ENCODE measurements at regions not wholly inside any gene's neighbourhood (a gene's known extent, or its start where the extent isn't known, plus 50 kb on each side); places are given as distances from the start of the nearest gene placed in this dataset.
A peak's percentile ranks its signal among the peaks of the same experiment; 100 is the strongest.
"Not testable (repeated sequence)": the region's sequence is repeated elsewhere in the genome, so short reads cannot be mapped to it uniquely, and the experiment has no call there.

GRCh38 chr7:45407730-45408408, 166.3 kb upstream of the ADCY1 start:
- no peak for DNase-seq (ENCODE audit: low read depth)

- DNase-seq (ENCODE audit: low read depth), result no peak
Observed at GRCh38 chr7:45408409-45408737, 165.8 kb upstream of the ADCY1 start.

- no peak for DNase-seq (ENCODE audit: low read depth)
Observed at GRCh38 chr7:45410893-45411292, 163.3 kb upstream of the ADCY1 start.

GRCh38 chr7:45413419-45413818, 160.7 kb upstream of the ADCY1 start:
- DNase-seq (ENCODE audit: low read depth), result no peak

- DNase-seq (ENCODE audit: low read depth), result no peak
Observed at GRCh38 chr7:45414226-45414625, 159.9 kb upstream of the ADCY1 start.

GRCh38 chr7:45415265-45415664, 158.9 kb upstream of the ADCY1 start:
- no peak for DNase-seq (ENCODE audit: low read depth)

GRCh38 chr7:45416846-45417245, 157.3 kb upstream of the ADCY1 start:
- no peak for DNase-seq (ENCODE audit: low read depth)

GRCh38 chr7:45417268-45417667, 156.9 kb upstream of the ADCY1 start:
- no peak for DNase-seq (ENCODE audit: low read depth)

GRCh38 chr7:45417735-45418134, 156.4 kb upstream of the ADCY1 start:
- DNase-seq (ENCODE audit: low read depth), result no peak

GRCh38 chr7:45420843-45421495, 153.2 kb upstream of the ADCY1 start:
- DNase-seq (ENCODE audit: low read depth), result no peak

GRCh38 chr7:45421806-45422205, 152.4 kb upstream of the ADCY1 start:
- DNase-seq (ENCODE audit: low read depth), result no peak

- no peak for DNase-seq (ENCODE audit: low read depth)
Observed at GRCh38 chr7:45430397-45430796, 143.8 kb upstream of the ADCY1 start.

- DNase-seq (ENCODE audit: low read depth), result no peak
Observed at GRCh38 chr7:45434167-45434784, 139.9 kb upstream of the ADCY1 start.

- no peak for DNase-seq (ENCODE audit: low read depth)
Observed at GRCh38 chr7:45435131-45435530, 139.0 kb upstream of the ADCY1 start.

GRCh38 chr7:45435846-45436245, 138.3 kb upstream of the ADCY1 start:
- peak; percentile 40 for DNase-seq (ENCODE audit: low read depth)

GRCh38 chr7:45440776-45441175, 133.4 kb upstream of the ADCY1 start:
- not testable (repeated sequence) for DNase-seq (ENCODE audit: low read depth)

GRCh38 chr7:45443263-45443662, 130.9 kb upstream of the ADCY1 start:
- DNase-seq (ENCODE audit: low read depth), result no peak

- DNase-seq (ENCODE audit: low read depth), result no peak
Observed at GRCh38 chr7:45446195-45446944, 127.8 kb upstream of the ADCY1 start.

- no peak for DNase-seq (ENCODE audit: low read depth)
Observed at GRCh38 chr7:45447296-45447695, 126.9 kb upstream of the ADCY1 start.

GRCh38 chr7:45450571-45451204, 123.5 kb upstream of the ADCY1 start:
- no peak for DNase-seq (ENCODE audit: low read depth)

- DNase-seq (ENCODE audit: low read depth), result no peak
Observed at GRCh38 chr7:45451342-45452035, 122.7 kb upstream of the ADCY1 start.

GRCh38 chr7:45454771-45455170, 119.4 kb upstream of the ADCY1 start:
- no peak for DNase-seq (ENCODE audit: low read depth)
